Prostate gland (tissue), 2 donors: ENCODE measurements at regions not wholly inside any gene's neighbourhood (a gene's known extent, or its start where the extent isn't known, plus 50 kb on each side); places are given as distances from the start of the nearest gene placed in this dataset.

Source experiments
- CTCF ChIP-seq, 4 experiments: fragments of 200-600 bp in 2 of 4; fragments of 450-650 bp in 2 of 4; sonication (generic) in 2 of 4; IDR thresholded peaks; 1 replicate in 3 of 4; 2 replicates in 1 of 4; pipeline ENCODE4 v1.5.1; 2016 to 2019; ENCODE audit warnings: antibody characterized with exemption in 4 of 4, mild to moderate bottlenecking in 2 of 4, moderate library complexity in 2 of 4
- POLR2A ChIP-seq: fragments of 450-650 bp; IDR thresholded peaks from one replicate; pipeline ENCODE4 v1.6.1; 2016; ENCODE audit warnings: antibody characterized with exemption, mild to moderate bottlenecking
- POLR2AphosphoS5 ChIP-seq: sonication (generic); formaldehyde crosslinking; IDR thresholded peaks from one replicate; pipeline ENCODE4 v1.6.1; 2017; ENCODE audit warnings: antibody characterized with exemption

GRCh38 chr5:101385276-101385675, 482.2 kb upstream of the ST8SIA4 start:
- no peak for TF ChIP-seq CTCF (IDR thresholded peaks at IDR 0.05)
- TF ChIP-seq POLR2A = no peak
- no peak for TF ChIP-seq POLR2AphosphoS5
